ENCODE measurements at regions not wholly inside any gene's neighbourhood (a gene's known extent, or its start where the extent isn't known, plus 50 kb on each side); places are given as distances from the start of the nearest gene placed in this dataset.

GRCh38 chr10:62719061-62719460 lies 85.5 kb upstream of the ADO start:
- in situ Hi-C loops (cut with MboI; ENCODE audit: low pct_unique_long_range_greater_than_20kb, low sequenced_read_pairs) = no loop called here
- DNase-seq = no peak

DNA sequence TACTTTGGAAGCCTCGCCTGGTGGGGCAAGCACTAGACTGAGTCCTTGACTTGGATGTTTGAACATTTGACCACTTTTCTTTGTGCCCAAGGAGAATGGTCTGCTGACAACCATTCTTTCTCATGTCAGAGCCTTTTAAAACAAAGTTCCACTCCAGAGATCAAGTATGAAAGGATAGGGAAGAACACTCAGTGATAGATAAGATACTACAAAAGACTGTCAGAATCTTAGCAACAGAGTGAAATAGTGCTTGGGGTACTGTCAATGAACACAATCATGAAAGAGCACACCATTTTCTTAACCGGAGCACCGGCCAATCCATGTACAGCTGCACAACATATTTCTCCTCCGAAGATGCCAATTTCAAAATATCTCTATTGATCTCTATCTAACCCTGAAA lies 82.8 kb upstream of the ADO start:
- in situ Hi-C loops (cut with MboI; ENCODE audit: low pct_unique_long_range_greater_than_20kb, low sequenced_read_pairs) = no loop called here

GRCh38 chr10:62723375-62723774 lies 81.1 kb upstream of the ADO start:
- in situ Hi-C loops (cut with MboI; ENCODE audit: low pct_unique_long_range_greater_than_20kb, low sequenced_read_pairs) = no loop called here
- DNase-seq = no peak

More for the DNA sequence above, 82.8 kb upstream of the ADO start:
- DNase-seq = no peak

- no peak for DNase-seq
- in situ Hi-C loops (cut with MboI; ENCODE audit: low pct_unique_long_range_greater_than_20kb, low sequenced_read_pairs) = no loop called here
These were observed 80.1 kb upstream of the ADO start for GRCh38 chr10:62724465-62724864.

DNA sequence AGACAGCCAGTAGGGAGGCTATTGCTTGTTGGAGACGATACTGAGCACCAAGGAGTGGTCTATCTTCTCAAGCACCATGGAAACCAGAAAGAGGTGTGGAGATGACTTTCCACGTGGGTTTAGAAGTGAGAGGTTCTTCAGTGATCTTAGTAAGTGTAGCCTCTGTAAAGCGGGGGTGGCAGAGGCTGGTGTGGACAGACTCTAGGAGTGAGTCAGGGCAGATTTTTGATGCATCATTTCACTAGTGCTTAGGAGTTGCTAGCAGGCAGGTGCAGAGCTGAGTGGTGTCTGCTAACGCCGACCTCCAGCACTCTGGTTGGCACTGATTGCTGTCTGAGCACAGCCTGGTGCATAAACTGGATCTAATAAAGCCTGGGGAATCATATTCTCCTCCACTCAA lies 78.4 kb upstream of the ADO start:
- no peak for DNase-seq
- in situ Hi-C loops (cut with MboI; ENCODE audit: low pct_unique_long_range_greater_than_20kb, low sequenced_read_pairs) = no loop called here

- in situ Hi-C loops (cut with MboI; ENCODE audit: low pct_unique_long_range_greater_than_20kb, low sequenced_read_pairs) = no loop called here
- no peak for DNase-seq
These were observed 77.9 kb upstream of the ADO start for GRCh38 chr10:62726638-62727037.

DNA sequence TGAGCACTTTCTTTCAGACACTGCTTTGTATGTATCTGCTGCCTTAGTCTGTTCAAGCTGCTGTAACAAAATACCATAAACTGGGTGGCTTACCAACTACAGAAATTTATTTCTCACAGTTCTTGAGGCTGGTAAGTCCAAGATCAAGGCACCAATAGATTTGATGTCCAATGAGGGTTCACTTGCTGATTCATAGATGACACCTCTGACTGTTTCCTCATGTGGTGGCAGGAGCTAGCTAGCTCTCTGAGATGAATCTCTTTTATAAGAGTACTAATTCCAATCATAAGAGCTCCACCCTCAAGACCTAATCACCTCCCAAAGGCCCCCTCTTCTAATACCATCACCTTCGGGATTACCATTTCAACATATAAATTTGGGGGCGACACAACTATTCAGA lies 76.6 kb upstream of the ADO start:
- in situ Hi-C loops (cut with MboI; ENCODE audit: low pct_unique_long_range_greater_than_20kb, low sequenced_read_pairs) = no loop called here
- DNase-seq = no peak

DNA sequence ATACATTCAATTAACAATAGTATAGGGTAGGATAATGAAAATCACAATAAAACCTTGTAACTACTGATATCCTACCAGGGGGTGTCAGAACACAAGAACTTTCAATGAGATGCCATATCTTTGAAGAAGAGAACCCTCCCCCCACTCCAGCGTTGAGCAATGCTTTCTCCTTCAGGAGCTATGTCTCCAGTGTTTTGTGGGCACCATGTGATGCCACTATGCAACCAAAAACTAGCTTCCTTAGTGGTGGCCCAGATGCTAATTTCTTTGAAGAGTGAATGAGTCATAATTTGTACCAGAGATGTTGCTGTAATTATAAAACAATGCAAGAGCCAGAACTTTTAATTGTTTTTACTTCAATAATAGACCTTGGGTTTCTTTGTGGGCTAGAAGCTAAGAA lies 76.0 kb upstream of the ADO start:
- DNase-seq = peak; percentile 8
- in situ Hi-C loops (cut with MboI; ENCODE audit: low pct_unique_long_range_greater_than_20kb, low sequenced_read_pairs) = no loop called here

- in situ Hi-C loops (cut with MboI; ENCODE audit: low pct_unique_long_range_greater_than_20kb, low sequenced_read_pairs) = no loop called here
- DNase-seq = peak; percentile 51
These were observed 71.5 kb upstream of the ADO start for GRCh38 chr10:62732841-62733653.

DNA sequence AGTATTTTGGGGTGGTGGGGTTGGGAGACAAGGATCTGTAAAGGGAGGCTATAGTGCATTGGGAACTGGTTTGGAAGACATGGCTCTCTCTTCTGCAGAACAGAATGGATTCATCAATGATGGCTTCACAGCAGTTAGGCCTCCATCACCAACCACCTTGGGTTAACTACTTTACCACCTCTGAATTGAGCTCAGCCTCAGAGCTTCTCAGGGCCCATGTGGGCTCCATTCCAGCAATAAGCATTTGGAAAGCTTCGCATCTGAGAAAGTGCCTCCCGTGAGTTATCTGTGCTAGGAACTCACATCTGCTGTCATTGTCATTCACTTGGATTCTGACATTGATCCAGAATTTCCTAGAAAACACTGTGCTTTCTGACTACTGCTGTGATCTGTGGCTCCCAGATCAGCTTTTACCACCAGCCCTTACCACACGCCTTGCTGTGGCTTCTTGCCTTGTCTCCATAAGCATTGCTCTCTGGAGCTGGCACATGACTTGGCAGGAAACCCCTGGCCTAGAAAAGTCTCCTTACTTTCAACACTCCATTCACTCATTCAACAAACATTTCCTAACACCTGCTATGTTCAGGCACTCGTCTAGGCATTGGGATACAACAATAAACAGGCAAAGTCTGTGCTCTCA lies 70.7 kb upstream of the ADO start:
- no peak for DNase-seq
- in situ Hi-C loops (cut with MboI; ENCODE audit: low pct_unique_long_range_greater_than_20kb, low sequenced_read_pairs) = no loop called here

DNA sequence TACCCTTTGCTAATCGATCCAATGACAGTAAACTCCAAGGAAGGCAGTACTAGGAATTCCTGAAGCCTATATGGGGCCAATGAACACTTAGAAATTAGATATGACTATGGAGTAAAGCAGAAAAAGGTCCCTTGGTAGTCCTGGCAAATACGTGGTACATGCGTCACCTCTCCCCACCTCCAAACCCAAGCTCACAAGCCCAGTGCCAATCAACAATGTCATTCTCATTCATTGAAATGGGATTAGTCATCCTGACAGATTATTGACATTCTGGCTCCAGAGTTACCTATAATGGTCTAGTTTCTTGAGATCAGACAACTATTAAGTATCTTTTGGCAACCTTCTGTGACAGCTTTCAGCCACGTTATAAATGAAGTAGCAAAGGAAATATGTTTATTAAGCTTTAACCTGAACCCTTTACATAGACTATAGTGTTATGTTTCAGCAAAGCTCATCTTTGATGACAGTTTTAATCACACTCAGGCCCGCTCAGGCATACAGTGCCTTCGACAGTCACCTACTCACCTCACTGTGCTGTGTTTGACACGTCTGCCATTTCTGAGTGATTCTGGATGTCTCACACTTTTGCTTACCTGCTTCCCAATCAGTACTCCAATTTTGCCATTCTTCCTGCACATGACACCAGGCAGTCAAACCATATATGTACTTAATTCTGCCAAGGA lies 69.6 kb upstream of the ADO start:
- DNase-seq = no peak
- in situ Hi-C loops (cut with MboI; ENCODE audit: low pct_unique_long_range_greater_than_20kb, low sequenced_read_pairs) = no loop called here

DNA sequence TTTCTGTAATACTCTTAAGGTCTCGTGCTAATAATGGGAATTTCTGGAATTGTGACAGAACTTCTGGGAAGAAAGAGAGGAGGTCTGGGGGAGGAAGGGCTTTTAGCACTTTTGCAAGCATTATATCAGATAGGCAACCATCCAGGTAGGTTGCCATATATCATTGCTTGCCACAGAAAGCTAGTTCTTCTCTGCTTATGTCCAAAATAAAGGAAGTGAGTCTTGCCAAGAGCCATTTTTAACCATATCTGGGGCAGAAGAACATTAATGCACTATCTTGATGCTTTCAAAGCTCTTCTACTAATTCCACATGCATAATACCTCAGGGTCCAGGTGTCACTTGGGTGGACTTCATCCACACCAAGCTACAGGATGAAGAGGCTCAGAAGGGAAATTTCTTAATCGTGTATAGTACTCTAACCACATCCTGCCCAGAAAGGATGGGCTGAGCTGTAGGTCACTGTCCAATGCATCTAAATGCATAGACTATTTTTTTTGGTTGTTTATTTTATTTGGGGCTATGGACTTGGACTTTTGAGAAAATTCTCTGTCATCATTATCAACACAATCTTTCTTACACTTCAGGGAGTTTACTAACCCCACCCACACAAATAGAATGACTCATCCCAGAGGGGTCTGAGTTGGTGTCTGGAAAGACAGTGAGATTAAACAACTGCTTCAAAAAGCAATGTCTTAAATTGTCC lies 68.9 kb upstream of the ADO start:
- in situ Hi-C loops (cut with MboI; ENCODE audit: low pct_unique_long_range_greater_than_20kb, low sequenced_read_pairs) = no loop called here

GRCh38 chr10:62736168-62736546 lies 68.4 kb upstream of the ADO start:
- no peak for DNase-seq
- in situ Hi-C loops (cut with MboI; ENCODE audit: low pct_unique_long_range_greater_than_20kb, low sequenced_read_pairs) = no loop called here

More for the DNA sequence above, 68.9 kb upstream of the ADO start:
- peak; percentile 5 for DNase-seq

GRCh38 chr10:62738916-62739315 lies 65.6 kb upstream of the ADO start:
- no peak for DNase-seq
- in situ Hi-C loops (cut with MboI; ENCODE audit: low pct_unique_long_range_greater_than_20kb, low sequenced_read_pairs) = no loop called here

- in situ Hi-C loops (cut with MboI; ENCODE audit: low pct_unique_long_range_greater_than_20kb, low sequenced_read_pairs) = no loop called here
- DNase-seq = no peak
These were observed 63.4 kb upstream of the ADO start for GRCh38 chr10:62740885-62741745.

DNA sequence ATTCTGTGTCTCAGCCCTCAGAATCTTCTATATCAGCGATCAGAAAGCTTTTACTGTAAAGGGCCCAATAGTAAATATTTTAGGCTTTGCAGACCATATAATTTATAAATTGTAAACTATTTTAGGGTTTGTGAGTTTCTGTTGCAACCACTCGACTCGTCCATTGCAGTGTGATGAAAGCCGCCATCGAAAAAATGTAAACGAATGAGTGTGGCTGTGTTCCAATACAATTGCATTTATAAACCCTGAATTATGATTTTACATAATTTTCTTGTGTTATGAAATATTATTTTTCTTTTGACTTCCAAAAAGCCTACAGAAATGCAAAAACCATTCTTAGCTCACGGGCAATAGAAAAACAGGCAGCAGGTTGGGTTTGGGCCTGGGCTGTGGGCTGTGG lies 62.5 kb upstream of the ADO start:
- DNase-seq = no peak
- in situ Hi-C loops (cut with MboI; ENCODE audit: low pct_unique_long_range_greater_than_20kb, low sequenced_read_pairs) = no loop called here

DNA sequence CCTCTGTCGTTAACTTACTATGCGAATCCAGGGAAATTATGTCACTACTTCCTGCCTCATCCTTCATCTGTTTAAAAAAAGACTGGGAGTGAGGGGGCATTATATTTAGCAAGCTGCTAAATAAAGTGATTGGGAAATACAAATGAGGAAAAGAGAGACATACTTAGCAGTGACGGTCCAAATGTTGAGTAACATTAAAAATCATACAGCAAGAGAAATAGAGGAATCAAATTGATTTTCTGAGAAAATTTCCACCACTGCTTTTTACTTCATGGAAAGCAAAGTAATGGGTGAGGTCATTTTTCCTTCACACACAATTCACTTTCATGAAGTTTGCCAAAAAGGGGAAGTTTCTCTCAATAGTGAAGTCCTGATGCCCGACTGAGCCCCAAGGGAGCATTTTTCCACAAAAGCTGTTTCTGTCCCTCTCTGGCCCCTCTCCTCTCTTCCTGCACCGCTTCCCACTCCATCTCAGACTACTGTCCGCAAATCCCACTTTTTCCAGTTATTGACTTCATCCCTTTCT lies 61.9 kb upstream of the ADO start:
- in situ Hi-C loops (cut with MboI; ENCODE audit: low pct_unique_long_range_greater_than_20kb, low sequenced_read_pairs) = no loop called here
- DNase-seq = peak; percentile 79

GRCh38 chr10:62744136-62744535 lies 60.4 kb upstream of the ADO start:
- DNase-seq = no peak
- in situ Hi-C loops (cut with MboI; ENCODE audit: low pct_unique_long_range_greater_than_20kb, low sequenced_read_pairs) = no loop called here

- in situ Hi-C loops (cut with MboI; ENCODE audit: low pct_unique_long_range_greater_than_20kb, low sequenced_read_pairs) = no loop called here
- DNase-seq = no peak
These were observed 58.9 kb upstream of the ADO start for GRCh38 chr10:62745581-62745980.

Measured in KBM-7 (cell line).